K562 (cell line): ENCODE measurements at regions not wholly inside any gene's neighbourhood (a gene's known extent, or its start where the extent isn't known, plus 50 kb on each side); places are given as distances from the start of the nearest gene placed in this dataset.

ENCODE experiments used
- ATAC-seq: fragments of 200-7000 bp; cut with Tn5 transposase; 3 replicates; pipeline ENCODE4 v1.9.1; 2020; ENCODE audit warnings: moderate library complexity
- BruUV-seq: library from RNA; stranded (reverse); fragments of 400-500 nt; replicated peaks from 2 replicates; lab custom pipeline; 2021; lab: Mats Ljungman, UMichigan
- CTCF ChIA-PET: fragments of 300-600 bp; formaldehyde crosslinking; extraction: SDS; loops from one replicate; lab custom pipeline; 2021; ENCODE audit warnings: low intra/inter-chr PET ratio; lab: Yijun Ruan, JAX
- POLR2A ChIA-PET: fragments of 300-600, 350-650 bp; sonication (Branson Sonifier 250); formaldehyde crosslinking; extraction: SDS; loops from one replicate; lab custom pipeline; 2021; ENCODE audit warnings: antibody characterized with exemption, inconsistent platforms; lab: Yijun Ruan, JAX
- DNase-seq, 4 experiments: peaks; one replicate each; pipeline versions ENCODE4 v3.0.0 to v3.0.0-alpha.2; 2011 to 2018; ENCODE audit warnings: low spot score in 3 of 4, mixed read lengths in 3 of 4; ENCODE audit errors: extremely low read depth in 1 of 4
- FAIRE-seq: peaks from 2 replicates; lab custom pipeline; 2011; peaks lifted over from hg19 to GRCh38; lab: Jason Lieb, UNC
- H2AFZ ChIP-seq: 2 replicates; pipeline ENCODE4 v1.6.0; 2011; ENCODE audit warnings: low read depth, low read length, control low read depth, inconsistent platforms
- H3K27ac ChIP-seq: fragments of 200-600 bp; 3 replicates; pipeline ENCODE4 v1.8.0; 2011; ENCODE audit warnings: low read depth, mild to moderate bottlenecking, control low read depth, inconsistent platforms, low read length, moderate library complexity, mixed read lengths; ENCODE audit errors: extremely low read depth
- H3K27me3 ChIP-seq, 2 experiments: fragments of 300-600 bp in 1 of 2; 2 replicates in 1 of 2; 3 replicates in 1 of 2; pipeline versions ENCODE4 v1.6.0 to v1.8.0; 2011; ENCODE audit warnings: inconsistent platforms in 2 of 2, low read length in 2 of 2, mild to moderate bottlenecking in 1 of 2, mixed read lengths in 1 of 2, moderate library complexity in 1 of 2; ENCODE audit not compliant: control insufficient read depth in 2 of 2, insufficient read depth in 2 of 2
- H3K36me3 ChIP-seq: fragments of 300-600 bp; 3 replicates; pipeline ENCODE4 v1.8.0; 2011; ENCODE audit warnings: mild to moderate bottlenecking, low read length, inconsistent platforms; ENCODE audit not compliant: control insufficient read depth, insufficient read depth
- H3K4me1 ChIP-seq, 2 experiments: fragments of 200-600 bp in 1 of 2; replicated peaks in 1 of 2; 2 replicates in 1 of 2; 3 replicates in 1 of 2; pipeline versions ENCODE4 v1.5.1 to v1.8.0; 2011; ENCODE audit warnings: inconsistent platforms in 2 of 2, low read length in 2 of 2, mild to moderate bottlenecking in 1 of 2, mixed read lengths in 1 of 2, moderate library complexity in 1 of 2; ENCODE audit not compliant: control insufficient read depth in 2 of 2, insufficient read depth in 2 of 2
- H3K4me2 ChIP-seq: 2 replicates; pipeline ENCODE4 v1.6.1; 2011; ENCODE audit warnings: low read length, control low read depth, inconsistent platforms, mixed read lengths; ENCODE audit not compliant: insufficient read depth
- H3K4me3 ChIP-seq: fragments of 200-600 bp; sonication (generic), shearing (Covaris generic); 2 replicates; pipeline ENCODE4 v1.5.1; 2016; ENCODE audit warnings: control low read depth, inconsistent platforms
- H3K79me2 ChIP-seq: fragments of 200-600 bp; 3 replicates; pipeline ENCODE4 v1.8.0; 2011; ENCODE audit warnings: low read length, inconsistent platforms; ENCODE audit not compliant: control insufficient read depth, insufficient read depth
- H3K9ac ChIP-seq, 2 experiments: 2 replicates each; pipeline versions ENCODE4 v1.6.0 to v1.6.1; 2011; ENCODE audit warnings: low read depth in 2 of 2, low read length in 2 of 2, control low read depth in 1 of 2, inconsistent platforms in 1 of 2, mild to moderate bottlenecking in 1 of 2, mixed read lengths in 1 of 2; ENCODE audit not compliant: insufficient read depth in 1 of 2
- H3K9me1 ChIP-seq: one replicate; pipeline ENCODE4 v1.6.0; 2011; ENCODE audit warnings: inconsistent platforms, mild to moderate bottlenecking, low read length, moderate library complexity; ENCODE audit not compliant: control insufficient read depth, insufficient read depth
- H3K9me3 ChIP-seq: replicated peaks from 2 replicates; pipeline ENCODE4 v1.5.1; 2011; ENCODE audit warnings: low read depth, low read length, inconsistent platforms; ENCODE audit not compliant: control insufficient read depth, insufficient read depth
- H4K20me1 ChIP-seq: replicated peaks from 2 replicates; pipeline ENCODE4 v1.6.1; 2011; ENCODE audit warnings: low read length, inconsistent platforms, mixed read lengths; ENCODE audit not compliant: control insufficient read depth, insufficient read depth
- ARID3B ChIP-seq: fragments of 250-450 bp; sonication (Bioruptor Pico); IDR thresholded peaks from 2 replicates; pipeline ENCODE4 v1.4.0; 2020; ENCODE audit warnings: borderline replicate concordance
- CSDE1 ChIP-seq, 2 experiments: fragments of 450-650 bp; IDR thresholded peaks; 2 replicates each; pipeline ENCODE4 v1.6.1; 2016; ENCODE audit warnings: mild to moderate bottlenecking in 1 of 2
- E2F8 ChIP-seq: fragments of 450-650 bp; IDR thresholded peaks from 2 replicates; pipeline ENCODE4 v1.7.1; 2018; ENCODE audit warnings: mild to moderate bottlenecking, low read depth; ENCODE audit not compliant: partially characterized antibody
- ETS2 ChIP-seq: IDR thresholded peaks from 2 replicates; pipeline ENCODE4 v1.6.1; 2016; ENCODE audit warnings: borderline replicate concordance, missing genetic modification characterization, mild to moderate bottlenecking, moderate library complexity, missing compliant biosample characterization; ENCODE audit not compliant: poor library complexity, severe bottlenecking
- FOXO4 ChIP-seq: fragments of 450-650 bp; formaldehyde crosslinking; IDR thresholded peaks from 2 replicates; pipeline ENCODE4 v1.4.0; 2020; ENCODE audit warnings: mild to moderate bottlenecking, moderate library complexity
- HDGF ChIP-seq: fragments of 450-650 bp; IDR thresholded peaks from 2 replicates; pipeline ENCODE4 v1.6.1; 2016
- PHB ChIP-seq: fragments of 250-450 bp; sonication (Bioruptor Pico); IDR thresholded peaks from 2 replicates; pipeline ENCODE4 v1.5.0; 2021
- TBP ChIP-seq: optimal IDR thresholded peaks from 2 replicates; pipeline ENCODE3; 2011; ENCODE audit warnings: low read depth, low read length, improper control_type of control experiment
- THRAP3 ChIP-seq: fragments of 450-650 bp; IDR thresholded peaks from 2 replicates; pipeline ENCODE4 v1.6.1; 2016; ENCODE audit warnings: mild to moderate bottlenecking, inconsistent platforms, borderline replicate concordance
- USF1 ChIP-seq: sonication (generic); formaldehyde crosslinking; IDR thresholded peaks from 2 replicates; pipeline ENCODE4 v1.9.0; 2022; ENCODE audit warnings: mild to moderate bottlenecking, missing genetic modification reagents
- ZNF146 ChIP-seq: IDR thresholded peaks from one replicate; pipeline ENCODE4 v1.6.1; 2018; ENCODE audit warnings: missing compliant biosample characterization; ENCODE audit not compliant: unreplicated experiment
- ZNF239 ChIP-seq: fragments of 250-450 bp; sonication (Bioruptor Pico); IDR thresholded peaks from 2 replicates; pipeline ENCODE4 v1.4.0; 2020; ENCODE audit warnings: mild to moderate bottlenecking
- ZNF282 ChIP-seq: sonication (generic); formaldehyde crosslinking; IDR thresholded peaks from 2 replicates; pipeline ENCODE4 v1.8.1; 2023; ENCODE audit warnings: missing genetic modification reagents
- ZNF449 ChIP-seq: fragments of 250-450 bp; sonication (Bioruptor Pico); IDR thresholded peaks from 2 replicates; pipeline ENCODE4 v1.8.0; 2022; ENCODE audit warnings: moderate library complexity, mild to moderate bottlenecking, inconsistent platforms
- ZNF76 ChIP-seq: fragments of 250-450 bp; sonication (Bioruptor Pico); IDR thresholded peaks from 2 replicates; pipeline ENCODE4 v1.4.0; 2020; ENCODE audit warnings: mild to moderate bottlenecking, moderate library complexity, borderline replicate concordance
- ZSCAN32 ChIP-seq: fragments of 450-650 bp; formaldehyde crosslinking; IDR thresholded peaks from 2 replicates; pipeline ENCODE4 v1.4.0; 2020; ENCODE audit warnings: mild to moderate bottlenecking, moderate library complexity
- WGBS: fragments of 100-300 bp; shearing (Covaris generic); methylation state at CpG from one replicate; pipeline ENCODE4 v1.1.6; 2016; ENCODE audit warnings: low coverage, mixed read lengths; ENCODE audit not compliant: insufficient coverage; ENCODE audit errors: missing lambda C conversion rate; 5-methylcytosine and 5-hydroxymethylcytosine counted together
- in situ Hi-C: fragments of 300-500 bp; cut with MboI; formaldehyde crosslinking; loops from 4 replicates; pipeline ENCODE4 v1.15.0; 2018; ENCODE audit warnings: inconsistent platforms, mixed read lengths
- intact Hi-C: fragments of 100-400 bp; cut with micrococcal nuclease; formaldehyde crosslinking; loops from 2 replicates; pipeline ENCODE4 v1.14.2; 2022

GRCh38 chr2:173720306-173720705, 244.9 kb downstream of the SP3 start:
- Histone ChIP-seq H3K9ac (no peak overlapping the region), H3K4me2 (no peak overlapping the region), H3K4me3 (no peak overlapping the region), H3K9me1 (no peaks in the 10 kb centered on the region), H3K36me3 (no peaks in the 10 kb centered on the region), H4K20me1 (no peaks in the 10 kb centered on the region), H3K27me3 (0 out of 5 replicates have a peak, but pooled peaks cover 0 to 4% of the 10 kb centered on the region in 2 experiments), H3K4me1 (no peaks in the 10 kb centered on the region), H3K9me3 (no peaks in the 10 kb centered on the region), H3K79me2 (no peaks in the 10 kb centered on the region), H2AFZ (no peak overlapping the region), H3K27ac (no peak overlapping the region)
- in situ Hi-C loops: no loop called here
- ATAC-seq: peak; percentile 69; the same call in 2 of the 3 replicates
- no TSS peak for BruUV-seq
- ChIA-PET POLR2A (interaction anchor here (0.6 kb wide), 1 partner anchor 130 kb away, joined by 3 read pairs; no protein-coding TSS in a partner anchor), CTCF (no interaction called here)
- WGBS: 5% methylated on average over 1 of the region's 1 CpG
- DNase-seq: no peak
- no peak for FAIRE-seq
- intact Hi-C loops: no loop called here
- no peak for TF ChIP-seq USF1
- no peak for TF ChIP-seq E2F8
- no peak for TF ChIP-seq ZNF76 (CRISPR knock-in tag)
- no peak for TF ChIP-seq ZNF146
- no peak for TF ChIP-seq ARID3B (CRISPR knock-in tag)
- TF ChIP-seq ETS2 (tag): no peak
- TF ChIP-seq THRAP3: no peak
- TF ChIP-seq CSDE1 (IDR thresholded peaks at IDR 0.05): no peak
- no peak for TF ChIP-seq HDGF
- no peak for TF ChIP-seq TBP
- no peak for TF ChIP-seq FOXO4
- no peak for TF ChIP-seq PHB (CRISPR knock-in tag)
- no peak for TF ChIP-seq ZSCAN32 (CRISPR knock-in tag)
- no peak for TF ChIP-seq ZNF282 (CRISPR knock-in tag)
- TF ChIP-seq ZNF239 (CRISPR knock-in tag): no peak
- no peak for TF ChIP-seq ZNF449 (CRISPR knock-in tag)
